Right lobe of liver (tissue), 6 donors: ENCODE measurements at regions not wholly inside any gene's neighbourhood (a gene's known extent, or its start where the extent isn't known, plus 50 kb on each side); places are given as distances from the start of the nearest gene placed in this dataset.

Experiments
- ATAC-seq, 4 donors: fragments of 200-7000 bp; cut with Tn5 transposase; one replicate each; pipeline ENCODE4 v1.9.1; 2020; ENCODE audit warnings: mild to moderate bottlenecking in 4 of 4, moderate library complexity in 4 of 4
- DNase-seq, 3 donors: peaks; one replicate each; pipeline ENCODE4 v3.0.0-alpha.2; 2020
- H3K27ac ChIP-seq, 3 donors: fragments of 200-600 bp; one replicate each; pipeline ENCODE4 v1.8.0; 2022
- H3K27me3 ChIP-seq, 2 donors: fragments of 200-600 bp; one replicate each; pipeline ENCODE4 v1.8.0; 2022
- H3K36me3 ChIP-seq, 4 donors: fragments of 200-600 bp; sonication (generic) in 1 of 4; one replicate each; pipeline versions ENCODE4 v1.5.1 to v1.8.0; 2017 to 2022; ENCODE audit warnings: control low read depth in 1 of 4
- H3K4me1 ChIP-seq, 4 donors: fragments of 200-600 bp; sonication (generic) in 1 of 4; one replicate each; pipeline versions ENCODE4 v1.5.1 to v1.8.0; 2017 to 2022; ENCODE audit warnings: control low read depth in 1 of 4
- H3K4me3 ChIP-seq, 3 donors: fragments of 200-600 bp; one replicate each; pipeline ENCODE4 v1.8.0; 2022
- H3K9me3 ChIP-seq, 4 donors: fragments of 200-600 bp; sonication (generic) in 1 of 4; one replicate each; pipeline versions ENCODE4 v1.5.1 to v1.8.0; 2017 to 2022; ENCODE audit warnings: control low read depth in 1 of 4
- POLR2A ChIP-seq: fragments of 450-650 bp; IDR thresholded peaks from one replicate; pipeline ENCODE4 v1.6.1; 2017; ENCODE audit warnings: antibody characterized with exemption, mild to moderate bottlenecking
- WGBS: methylation state at CpG from one replicate; pipeline ENCODE4 v1.1.6; 2018; ENCODE audit warnings: low coverage, low lambda C conversion rate; ENCODE audit not compliant: insufficient coverage; ENCODE audit errors: missing lambda C conversion rate; 5-methylcytosine and 5-hydroxymethylcytosine counted together
- intact Hi-C, 2 donors: fragments of 100-400 bp; cut with DNase I; formaldehyde crosslinking; loops; one replicate each; pipeline versions ENCODE4 v1.11.2 to v1.14.1; 2022
- TF ChIP-seq, protein P1 (sequence below), 4 donors: fragments of 200-600 bp in 3 of 4; fragments of 450-650 bp in 1 of 4; IDR thresholded peaks; one replicate each; pipeline versions ENCODE4 v1.5.1 to v1.8.0; 2016 to 2022; ENCODE audit warnings: antibody characterized with exemption in 4 of 4, mild to moderate bottlenecking in 2 of 4
- donor health status: DM: no; HTN: yes; CAD: no.
- donor health status: DM: no; HTN: no; CAD: no.
- donor health status: DM: no; HTN: no; CAD: no.
- donor health status: DM: no; HTN: yes; CAD: no.
- donor health status: DM: no; HTN: yes; CAD: no.

DNA sequence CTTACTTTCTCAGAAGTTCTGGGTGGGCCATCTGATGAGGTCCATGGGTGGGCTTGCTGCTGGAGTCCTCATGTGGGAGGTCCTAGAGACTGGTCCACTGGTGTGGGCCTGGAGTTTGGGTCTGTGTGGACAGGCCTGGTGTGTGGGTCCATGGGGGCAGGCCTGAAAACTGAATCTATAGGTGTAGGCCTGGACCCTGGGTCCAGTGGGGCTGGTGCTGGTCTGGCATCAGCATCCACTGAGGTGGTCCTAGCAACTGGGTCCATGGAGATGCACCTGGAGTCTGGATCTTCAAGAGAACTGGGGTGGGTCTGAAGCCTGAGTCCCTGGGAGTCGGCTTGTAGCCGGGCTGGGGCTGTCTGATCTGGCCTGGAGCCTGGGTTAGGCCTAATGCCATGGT lies 253.8 kb upstream of the CCL2 start:
- intact Hi-C loops = no loop called here
- ATAC-seq (no peak), DNase-seq (no peak)
- Histone ChIP-seq H3K27me3 (no peaks in the 10 kb centered on the region), H3K4me1 (no peaks in the 10 kb centered on the region), H3K36me3 (no peaks in the 10 kb centered on the region), H3K27ac (no peak overlapping the region), H3K4me3 (no peak overlapping the region), H3K9me3 (no peaks in the 10 kb centered on the region)
- TF ChIP-seq, protein P1, sequence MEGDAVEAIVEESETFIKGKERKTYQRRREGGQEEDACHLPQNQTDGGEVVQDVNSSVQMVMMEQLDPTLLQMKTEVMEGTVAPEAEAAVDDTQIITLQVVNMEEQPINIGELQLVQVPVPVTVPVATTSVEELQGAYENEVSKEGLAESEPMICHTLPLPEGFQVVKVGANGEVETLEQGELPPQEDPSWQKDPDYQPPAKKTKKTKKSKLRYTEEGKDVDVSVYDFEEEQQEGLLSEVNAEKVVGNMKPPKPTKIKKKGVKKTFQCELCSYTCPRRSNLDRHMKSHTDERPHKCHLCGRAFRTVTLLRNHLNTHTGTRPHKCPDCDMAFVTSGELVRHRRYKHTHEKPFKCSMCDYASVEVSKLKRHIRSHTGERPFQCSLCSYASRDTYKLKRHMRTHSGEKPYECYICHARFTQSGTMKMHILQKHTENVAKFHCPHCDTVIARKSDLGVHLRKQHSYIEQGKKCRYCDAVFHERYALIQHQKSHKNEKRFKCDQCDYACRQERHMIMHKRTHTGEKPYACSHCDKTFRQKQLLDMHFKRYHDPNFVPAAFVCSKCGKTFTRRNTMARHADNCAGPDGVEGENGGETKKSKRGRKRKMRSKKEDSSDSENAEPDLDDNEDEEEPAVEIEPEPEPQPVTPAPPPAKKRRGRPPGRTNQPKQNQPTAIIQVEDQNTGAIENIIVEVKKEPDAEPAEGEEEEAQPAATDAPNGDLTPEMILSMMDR (IDR thresholded peaks at IDR 0.05) = no peak
- WGBS = no CpG with 5 or more reads among the region's 2 CpGs

DNA sequence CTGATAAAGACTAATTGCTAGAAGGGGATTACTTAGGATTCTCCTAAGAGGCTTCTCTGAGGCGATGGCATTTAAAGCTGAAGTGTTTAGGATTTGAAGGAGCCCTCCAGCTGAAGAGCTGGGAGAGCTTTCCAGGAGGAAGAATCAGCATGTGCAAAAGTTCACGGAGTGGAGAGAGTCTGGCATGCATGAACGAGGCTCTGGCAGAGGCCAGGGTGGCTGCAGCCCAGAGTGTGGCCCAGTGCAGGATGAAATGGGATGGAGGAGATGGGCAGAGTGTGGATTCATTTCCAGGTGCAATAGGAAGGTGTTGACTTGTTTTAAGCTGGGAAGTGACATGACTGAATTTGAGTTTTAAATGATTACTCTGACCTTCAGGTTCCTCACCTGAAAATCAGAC lies 249.0 kb upstream of the CCL2 start:
- Histone ChIP-seq H3K9me3 (no peaks in the 10 kb centered on the region), H3K4me3 (no peak overlapping the region), H3K36me3 (no peaks in the 10 kb centered on the region), H3K4me1 (no peaks in the 10 kb centered on the region), H3K27ac (no peak overlapping the region), H3K27me3 (no peaks in the 10 kb centered on the region)
- ATAC-seq (no peak), DNase-seq (no peak)
- intact Hi-C loops = no loop called here
- TF ChIP-seq POLR2A = no peak
- TF ChIP-seq, protein P1 (IDR thresholded peaks at IDR 0.05) = no peak
- WGBS = 34% methylated on average over 3 of the region's 3 CpGs

DNA sequence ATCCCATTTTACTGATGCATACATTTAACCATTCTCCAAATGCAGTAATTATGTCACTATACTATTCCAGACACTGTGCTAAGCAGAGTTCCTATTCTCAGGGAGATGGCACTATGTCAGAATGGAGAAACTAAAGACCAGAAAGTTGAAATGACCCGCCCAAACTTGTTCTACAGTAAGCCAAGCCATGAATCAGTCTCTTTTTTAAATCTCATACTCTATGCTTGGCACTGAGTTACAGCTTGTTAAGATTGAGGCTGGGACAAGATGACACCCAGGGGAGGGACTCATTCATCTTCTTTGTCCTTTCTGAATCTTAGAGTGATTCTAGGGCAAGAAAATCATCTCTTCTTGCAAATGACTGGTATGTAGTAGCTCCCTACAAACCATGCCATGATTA lies 247.0 kb upstream of the CCL2 start:
- H3K4me3 ChIP-seq = no peak overlapping the region
- TF ChIP-seq POLR2A = no peak
- TF ChIP-seq, protein P1 (IDR thresholded peaks at IDR 0.05) = no peak
- WGBS = 46% methylated on average over 1 of the region's 1 CpG
- no peak overlapping the region for H3K27ac ChIP-seq
- H3K36me3 ChIP-seq = no peaks in the 10 kb centered on the region
- H3K27me3 ChIP-seq = no peaks in the 10 kb centered on the region
- DNase-seq = no peak
- no peaks in the 10 kb centered on the region for H3K4me1 ChIP-seq
- H3K9me3 ChIP-seq = no peaks in the 10 kb centered on the region
- no peak for ATAC-seq
- intact Hi-C loops = no loop called here

DNA sequence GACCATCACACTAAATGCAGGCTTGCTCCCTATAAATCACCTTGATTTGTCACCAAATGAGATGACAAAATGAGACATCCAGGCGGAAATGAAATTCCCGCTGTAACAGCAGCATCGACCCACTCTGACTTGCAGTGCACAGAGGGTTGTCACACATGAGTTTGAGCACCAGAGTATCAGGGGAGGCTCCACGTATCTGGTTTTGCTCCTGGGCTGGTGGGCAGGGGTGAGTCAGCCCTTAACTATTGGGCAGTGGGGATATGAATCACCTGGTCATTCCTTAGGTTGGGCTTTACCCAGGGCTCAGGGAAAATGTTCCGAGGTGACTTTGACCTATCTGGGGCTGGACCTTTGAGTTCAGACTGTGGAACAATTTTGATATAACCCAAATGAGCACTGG lies 245.2 kb upstream of the CCL2 start:
- no peak overlapping the region for H3K4me3 ChIP-seq
- no peak for TF ChIP-seq POLR2A
- TF ChIP-seq, protein P1 (IDR thresholded peaks at IDR 0.05) = no peak
- H3K27me3 ChIP-seq = no peaks in the 10 kb centered on the region
- WGBS = 79% methylated on average over 4 of the region's 5 CpGs
- H3K27ac ChIP-seq = no peak overlapping the region
- no peaks in the 10 kb centered on the region for H3K36me3 ChIP-seq
- no peaks in the 10 kb centered on the region for H3K9me3 ChIP-seq
- H3K4me1 ChIP-seq = no peaks in the 10 kb centered on the region
- DNase-seq = no peak
- intact Hi-C loops = no loop called here
- no peak for ATAC-seq

DNA sequence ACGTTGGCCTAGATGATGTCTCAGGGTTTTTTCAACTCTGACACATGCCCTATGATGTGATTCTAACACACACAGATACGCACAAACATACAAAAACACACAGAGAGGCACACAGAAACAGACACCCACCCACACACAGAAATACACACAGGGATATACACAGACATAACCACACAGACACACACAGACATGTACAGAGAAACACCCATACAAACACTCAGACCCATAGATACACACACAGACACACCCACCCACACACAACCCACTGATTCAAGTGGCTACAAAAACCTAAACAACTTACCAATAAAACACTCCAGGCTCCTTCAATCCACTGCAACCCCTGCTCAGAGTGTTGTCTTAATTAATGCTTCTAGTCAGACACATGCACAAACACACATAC lies 244.6 kb upstream of the CCL2 start:
- WGBS = 44% methylated on average over 2 of the region's 2 CpGs
- no peak overlapping the region for H3K27ac ChIP-seq
- no peaks in the 10 kb centered on the region for H3K27me3 ChIP-seq
- H3K4me1 ChIP-seq = no peaks in the 10 kb centered on the region
- TF ChIP-seq POLR2A = no peak
- TF ChIP-seq, protein P1 (IDR thresholded peaks at IDR 0.05) = no peak
- ATAC-seq (no peak), DNase-seq (no peak)
- H3K4me3 ChIP-seq = no peak overlapping the region
- no peaks in the 10 kb centered on the region for H3K9me3 ChIP-seq
- intact Hi-C loops = no loop called here
- H3K36me3 ChIP-seq = no peaks in the 10 kb centered on the region
